ENCODE measurements at regions not wholly inside any gene's neighbourhood (a gene's known extent, or its start where the extent isn't known, plus 50 kb on each side); places are given as distances from the start of the nearest gene placed in this dataset.
"Not testable (repeated sequence)": the region's sequence is repeated elsewhere in the genome, so short reads cannot be mapped to it uniquely, and the experiment has no call there.

DNA sequence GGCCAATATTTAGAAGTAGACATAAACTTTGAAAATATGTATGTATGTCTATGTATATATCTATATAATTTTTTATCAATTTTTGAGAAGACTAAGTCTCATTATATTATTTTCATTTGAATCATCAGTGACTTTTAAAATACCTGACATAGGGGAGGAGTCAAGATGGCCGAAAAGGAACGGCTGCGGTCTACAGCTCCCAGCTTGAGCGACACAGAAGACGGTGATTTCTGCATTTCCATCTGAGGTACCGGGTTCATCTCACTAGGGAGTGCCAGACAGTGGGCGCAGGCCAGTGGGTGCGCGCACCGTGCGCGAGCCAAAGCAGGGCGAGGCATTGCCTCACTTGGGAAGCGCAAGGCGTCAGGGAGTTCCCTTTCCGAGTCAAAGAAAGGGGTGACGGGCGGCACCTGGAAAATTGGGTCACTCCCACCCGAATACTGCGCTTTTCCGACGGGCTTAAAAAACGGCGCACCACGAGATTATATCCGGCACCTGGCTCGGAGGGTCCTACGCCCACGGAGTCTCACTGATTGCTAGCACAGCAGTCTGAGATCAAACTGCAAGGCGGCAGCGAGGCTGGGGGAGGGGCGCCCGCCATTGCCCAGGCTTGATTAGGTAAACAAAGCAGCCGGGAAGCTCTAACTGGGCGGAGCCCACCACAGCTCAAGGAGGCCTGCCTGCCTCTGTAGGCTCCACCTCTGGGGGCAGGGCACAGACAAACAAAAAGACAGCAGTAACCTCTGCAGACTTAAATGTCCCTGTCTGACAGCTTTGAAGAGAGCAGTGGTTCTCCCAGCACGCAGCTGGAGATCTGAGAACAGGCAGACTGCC is 181.1 kb downstream of the MANEA start:
- TF ChIP-seq, protein P1, sequence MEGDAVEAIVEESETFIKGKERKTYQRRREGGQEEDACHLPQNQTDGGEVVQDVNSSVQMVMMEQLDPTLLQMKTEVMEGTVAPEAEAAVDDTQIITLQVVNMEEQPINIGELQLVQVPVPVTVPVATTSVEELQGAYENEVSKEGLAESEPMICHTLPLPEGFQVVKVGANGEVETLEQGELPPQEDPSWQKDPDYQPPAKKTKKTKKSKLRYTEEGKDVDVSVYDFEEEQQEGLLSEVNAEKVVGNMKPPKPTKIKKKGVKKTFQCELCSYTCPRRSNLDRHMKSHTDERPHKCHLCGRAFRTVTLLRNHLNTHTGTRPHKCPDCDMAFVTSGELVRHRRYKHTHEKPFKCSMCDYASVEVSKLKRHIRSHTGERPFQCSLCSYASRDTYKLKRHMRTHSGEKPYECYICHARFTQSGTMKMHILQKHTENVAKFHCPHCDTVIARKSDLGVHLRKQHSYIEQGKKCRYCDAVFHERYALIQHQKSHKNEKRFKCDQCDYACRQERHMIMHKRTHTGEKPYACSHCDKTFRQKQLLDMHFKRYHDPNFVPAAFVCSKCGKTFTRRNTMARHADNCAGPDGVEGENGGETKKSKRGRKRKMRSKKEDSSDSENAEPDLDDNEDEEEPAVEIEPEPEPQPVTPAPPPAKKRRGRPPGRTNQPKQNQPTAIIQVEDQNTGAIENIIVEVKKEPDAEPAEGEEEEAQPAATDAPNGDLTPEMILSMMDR (IDR thresholded peaks at IDR 0.05), result not testable (repeated sequence)
- not testable (repeated sequence) for TF ChIP-seq POLR2AphosphoS5, POLR2A, EP300 (IDR thresholded peaks at IDR 0.05)

Measured in stomach (tissue), 4 donors.